H1 (cell line): ENCODE measurements at regions not wholly inside any gene's neighbourhood (a gene's known extent, or its start where the extent isn't known, plus 50 kb on each side); places are given as distances from the start of the nearest gene placed in this dataset.

Source experiments
- CEBPB ChIP-seq: IDR thresholded peaks from 2 replicates; pipeline ENCODE4 v1.6.1; 2012; ENCODE audit warnings: low read depth, low read length
- CTCF ChIP-seq, 3 experiments: IDR thresholded peaks; 1 replicate in 2 of 3; 2 replicates in 1 of 3; pipeline versions ENCODE4 v1.5.1 to v1.6.1; 2011; ENCODE audit warnings: low read length in 3 of 3, mild to moderate bottlenecking in 3 of 3, inconsistent platforms in 2 of 3, low read depth in 1 of 3, moderate library complexity in 1 of 3; ENCODE audit not compliant: insufficient read depth in 1 of 3; ENCODE audit errors: control extremely low read depth in 1 of 3
- JUND ChIP-seq: IDR thresholded peaks from 2 replicates; pipeline ENCODE4 v1.6.1; 2011; ENCODE audit warnings: mild to moderate bottlenecking, improper control_type of control experiment, low read length
- KDM5A ChIP-seq: fragments of 200-600 bp; IDR thresholded peaks from 2 replicates; pipeline ENCODE4 v1.7.1; 2012; ENCODE audit warnings: mild to moderate bottlenecking, low read length, inconsistent platforms, mixed read lengths
- POLR2A ChIP-seq, 2 experiments: IDR thresholded peaks; 1 replicate in 1 of 2; 2 replicates in 1 of 2; pipeline ENCODE4 v1.6.1; 2011; ENCODE audit warnings: low read depth in 2 of 2, low read length in 2 of 2, mild to moderate bottlenecking in 2 of 2; ENCODE audit errors: control extremely low read depth in 1 of 2
- SIX5 ChIP-seq: IDR thresholded peaks from 2 replicates; pipeline ENCODE4 v1.6.1; 2011; ENCODE audit warnings: mild to moderate bottlenecking, low read depth, low read length
- USF2 ChIP-seq: IDR thresholded peaks from 2 replicates; pipeline ENCODE4 v1.6.1; 2011; ENCODE audit warnings: low read length, improper control_type of control experiment
- TF ChIP-seq, protein P1 (sequence below): IDR thresholded peaks from 2 replicates; pipeline ENCODE4 v1.6.1; 2012; ENCODE audit warnings: inconsistent platforms

DNA sequence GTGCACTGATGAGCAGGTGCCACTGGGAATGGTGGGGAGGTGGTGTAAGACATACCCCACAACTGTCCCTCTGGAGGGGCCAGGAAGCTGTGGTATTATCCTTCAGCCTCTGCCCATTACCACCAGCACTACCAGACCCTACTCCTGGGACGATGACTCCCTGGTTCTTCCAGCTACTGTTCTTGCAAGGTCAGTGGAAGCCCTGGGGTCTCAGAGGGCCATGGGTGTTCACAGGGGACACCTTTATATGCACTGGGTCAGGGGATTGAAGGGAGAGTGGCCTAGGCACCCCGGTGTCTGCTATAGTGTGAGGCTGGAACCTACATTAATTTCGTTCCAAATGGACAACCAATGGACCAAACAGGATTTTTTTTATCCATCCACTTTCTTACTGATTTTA, 94.7 kb upstream of the SLC22A11 start:
- TF ChIP-seq, protein P1, sequence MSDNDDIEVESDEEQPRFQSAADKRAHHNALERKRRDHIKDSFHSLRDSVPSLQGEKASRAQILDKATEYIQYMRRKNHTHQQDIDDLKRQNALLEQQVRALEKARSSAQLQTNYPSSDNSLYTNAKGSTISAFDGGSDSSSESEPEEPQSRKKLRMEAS = no peak
- TF ChIP-seq USF2 (no peak), CTCF (IDR thresholded peaks at IDR 0.05; ENCODE audit: control extremely low read depth in 1 of 3, insufficient read depth in 1 of 3, low read depth in 1 of 3, low read length in 3 of 3) (no peak), CEBPB (no peak), KDM5A (no peak), POLR2A (IDR thresholded peaks at IDR 0.05; ENCODE audit: control extremely low read depth in 1 of 2, low read depth in 2 of 2, low read length in 2 of 2) (no peak), SIX5 (no peak), JUND (no peak)
